ENCODE measurements at regions not wholly inside any gene's neighbourhood (a gene's known extent, or its start where the extent isn't known, plus 50 kb on each side); places are given as distances from the start of the nearest gene placed in this dataset.

DNA sequence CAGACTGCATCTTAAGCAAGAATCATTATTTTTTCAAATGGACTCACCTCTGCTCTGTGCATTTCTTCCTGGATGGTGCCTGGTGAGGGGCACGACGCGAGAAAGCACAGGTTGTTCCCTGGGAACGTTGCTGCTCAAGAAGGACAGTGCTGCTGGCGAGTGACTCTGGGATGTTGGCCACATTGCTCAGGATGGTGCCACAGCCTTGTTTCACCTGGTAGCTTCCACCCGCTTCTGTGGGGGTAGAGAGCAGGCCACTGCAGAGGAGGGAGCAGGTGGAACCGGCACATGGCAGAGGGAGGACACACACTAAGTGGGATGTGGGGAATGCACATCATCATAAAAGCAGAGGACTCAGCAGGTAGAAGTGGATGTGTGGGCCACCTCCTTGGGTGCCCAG is 444.7 kb downstream of the TCERG1L start:
- no peaks in the 10 kb centered on the region for H3K36me3 Mint-ChIP-seq (ENCODE audit: low read depth)
- no peak overlapping the region for H3K4me3 Mint-ChIP-seq
- TF ChIP-seq, protein P1, sequence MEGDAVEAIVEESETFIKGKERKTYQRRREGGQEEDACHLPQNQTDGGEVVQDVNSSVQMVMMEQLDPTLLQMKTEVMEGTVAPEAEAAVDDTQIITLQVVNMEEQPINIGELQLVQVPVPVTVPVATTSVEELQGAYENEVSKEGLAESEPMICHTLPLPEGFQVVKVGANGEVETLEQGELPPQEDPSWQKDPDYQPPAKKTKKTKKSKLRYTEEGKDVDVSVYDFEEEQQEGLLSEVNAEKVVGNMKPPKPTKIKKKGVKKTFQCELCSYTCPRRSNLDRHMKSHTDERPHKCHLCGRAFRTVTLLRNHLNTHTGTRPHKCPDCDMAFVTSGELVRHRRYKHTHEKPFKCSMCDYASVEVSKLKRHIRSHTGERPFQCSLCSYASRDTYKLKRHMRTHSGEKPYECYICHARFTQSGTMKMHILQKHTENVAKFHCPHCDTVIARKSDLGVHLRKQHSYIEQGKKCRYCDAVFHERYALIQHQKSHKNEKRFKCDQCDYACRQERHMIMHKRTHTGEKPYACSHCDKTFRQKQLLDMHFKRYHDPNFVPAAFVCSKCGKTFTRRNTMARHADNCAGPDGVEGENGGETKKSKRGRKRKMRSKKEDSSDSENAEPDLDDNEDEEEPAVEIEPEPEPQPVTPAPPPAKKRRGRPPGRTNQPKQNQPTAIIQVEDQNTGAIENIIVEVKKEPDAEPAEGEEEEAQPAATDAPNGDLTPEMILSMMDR (conservative IDR thresholded peaks at IDR 0.05) = no peak
- no peaks in the 10 kb centered on the region for H3K4me1 Mint-ChIP-seq
- H3K9me3 Mint-ChIP-seq = peaks cover under 1% of the 10 kb centered on the region
- no peak for DNase-seq (ENCODE audit: low read depth, low spot score)
- peaks cover 9% of the 10 kb centered on the region for H3K27me3 Mint-ChIP-seq (ENCODE audit: low read depth)
- no peak overlapping the region for H3K27ac Mint-ChIP-seq (ENCODE audit: unreplicated experiment)

DNA sequence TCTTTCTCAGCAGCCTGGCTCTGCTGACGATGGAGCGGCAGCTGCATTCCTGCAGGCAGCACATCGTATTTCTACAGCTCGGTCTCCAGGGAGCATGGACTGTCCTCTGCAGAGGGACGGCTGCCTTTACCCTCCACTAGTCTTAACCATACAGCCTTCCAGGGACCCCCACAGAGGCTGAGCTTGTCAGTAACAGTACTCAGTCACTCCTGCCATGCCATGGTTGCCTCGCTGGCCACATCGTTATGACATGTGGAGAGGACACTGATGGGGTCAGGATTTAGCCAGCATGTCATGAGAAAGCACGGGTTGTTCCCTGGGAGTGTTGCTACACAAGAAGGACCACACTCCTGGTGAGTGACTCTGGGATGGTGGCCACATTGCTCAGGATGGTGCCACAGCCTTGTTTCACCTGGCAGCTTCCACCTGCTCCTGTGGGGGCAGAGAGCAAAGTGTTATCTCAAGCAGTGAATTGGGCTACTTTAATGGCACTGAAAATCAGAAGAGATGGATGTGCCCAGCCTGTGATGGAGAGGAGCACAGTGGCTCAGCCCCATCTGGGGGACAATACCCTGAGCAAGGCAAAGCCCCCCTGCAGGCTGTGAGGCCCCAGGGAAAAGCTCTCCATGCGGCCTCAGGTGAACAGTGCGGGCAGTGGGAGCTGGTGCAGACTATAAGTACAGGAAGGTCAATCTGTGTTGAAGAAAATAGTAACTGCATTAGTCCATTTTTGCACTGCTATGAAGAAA is 443.9 kb downstream of the TCERG1L start:
- Mint-ChIP-seq H3K4me1 (no peaks in the 10 kb centered on the region), H3K27ac (ENCODE audit: unreplicated experiment) (no peak overlapping the region), H3K4me3 (no peak overlapping the region), H3K36me3 (ENCODE audit: low read depth) (no peaks in the 10 kb centered on the region), H3K9me3 (peaks cover 3% of the 10 kb centered on the region), H3K27me3 (ENCODE audit: low read depth) (peaks cover 12% of the 10 kb centered on the region)
- DNase-seq (ENCODE audit: low read depth, low spot score) = no peak
- TF ChIP-seq, protein P1 (conservative IDR thresholded peaks at IDR 0.05) = no peak

DNA sequence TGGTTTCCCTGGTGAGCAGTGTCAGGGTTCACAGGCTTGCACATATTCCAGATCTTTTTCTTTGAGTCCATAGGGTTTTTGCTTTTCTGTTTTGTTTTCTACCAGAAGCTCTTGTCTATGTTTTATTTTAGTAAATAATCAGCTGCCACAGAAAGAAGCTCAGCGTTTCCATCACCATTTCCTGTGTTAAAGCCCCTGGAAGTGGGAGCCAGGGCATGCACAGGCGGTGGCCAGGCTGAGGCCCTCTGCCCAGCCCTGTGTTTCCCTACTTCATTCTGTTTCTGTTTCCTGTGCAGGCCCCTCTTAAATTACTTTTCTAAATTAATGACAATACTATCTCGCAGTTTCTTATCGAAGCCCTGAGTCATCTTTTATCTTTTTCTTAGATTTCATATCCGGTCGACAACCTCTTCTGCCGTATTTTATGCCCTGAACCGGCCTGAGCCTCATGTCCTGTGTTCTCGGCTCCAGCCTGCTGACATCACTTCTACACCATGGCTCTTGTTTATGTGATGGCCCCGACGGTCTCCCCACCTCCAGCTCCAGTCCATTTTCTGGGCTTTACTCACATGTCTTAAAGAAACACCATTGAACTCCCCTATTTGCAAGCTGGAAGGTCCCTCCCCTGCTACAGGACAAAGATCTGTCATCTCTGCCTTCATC is 442.2 kb downstream of the TCERG1L start:
- Mint-ChIP-seq H3K27me3 (ENCODE audit: low read depth) (peaks cover 14% of the 10 kb centered on the region), H3K4me1 (no peaks in the 10 kb centered on the region), H3K36me3 (ENCODE audit: low read depth) (no peaks in the 10 kb centered on the region), H3K4me3 (no peak overlapping the region), H3K27ac (ENCODE audit: unreplicated experiment) (no peak overlapping the region), H3K9me3 (peaks cover 3% of the 10 kb centered on the region)
- TF ChIP-seq, protein P1 (conservative IDR thresholded peaks at IDR 0.05) = no peak
- no peak for DNase-seq (ENCODE audit: low read depth, low spot score)

DNA sequence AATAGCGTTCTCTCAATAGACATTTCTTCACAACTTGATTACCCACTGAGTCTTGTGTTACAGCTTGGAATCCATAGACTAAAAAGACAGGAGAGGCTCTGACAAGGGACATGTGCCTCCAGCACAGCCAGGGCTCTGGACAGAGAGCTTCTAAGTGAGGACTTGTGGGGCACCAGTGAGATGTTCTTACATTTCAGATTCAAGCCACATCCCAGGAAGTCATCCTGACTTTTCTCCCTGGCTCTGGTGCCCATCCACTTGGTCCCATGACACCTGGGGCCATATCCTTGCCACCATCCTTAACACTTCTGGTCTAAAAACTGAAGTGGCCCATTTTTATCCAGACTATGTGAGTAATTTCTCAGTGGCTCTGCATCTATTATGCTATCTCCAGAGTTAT is 440.1 kb downstream of the TCERG1L start:
- DNase-seq (ENCODE audit: low read depth, low spot score) = no peak
- H3K4me1 Mint-ChIP-seq = no peaks in the 10 kb centered on the region
- H3K27me3 Mint-ChIP-seq (ENCODE audit: low read depth) = peaks cover 19% of the 10 kb centered on the region
- H3K36me3 Mint-ChIP-seq (ENCODE audit: low read depth) = no peaks in the 10 kb centered on the region
- peaks cover 3% of the 10 kb centered on the region for H3K9me3 Mint-ChIP-seq
- no peak overlapping the region for H3K27ac Mint-ChIP-seq (ENCODE audit: unreplicated experiment)
- H3K4me3 Mint-ChIP-seq = no peak overlapping the region
- TF ChIP-seq, protein P1 (conservative IDR thresholded peaks at IDR 0.05) = no peak

DNA sequence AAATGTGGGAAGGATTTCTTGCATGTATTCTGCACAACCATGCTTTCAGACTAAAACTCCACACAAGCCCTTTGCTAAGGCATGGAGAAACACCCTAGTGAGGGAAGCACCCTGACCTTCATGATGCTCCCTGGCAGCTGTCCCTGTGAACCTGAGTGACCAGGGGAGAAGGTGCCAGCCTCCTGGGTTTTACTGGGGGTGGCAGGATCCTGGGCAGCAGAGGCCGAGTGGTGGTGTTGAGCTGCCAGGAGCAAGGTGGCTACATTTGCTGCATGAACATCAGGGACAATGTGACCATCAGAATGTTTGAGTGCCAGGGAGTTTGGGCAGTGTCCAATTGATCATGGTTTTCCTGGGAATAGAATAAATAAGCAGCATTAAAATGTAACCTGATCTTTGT is 437.9 kb downstream of the TCERG1L start:
- Mint-ChIP-seq H3K9me3 (peaks cover 3% of the 10 kb centered on the region), H3K27me3 (ENCODE audit: low read depth) (peaks cover 19% of the 10 kb centered on the region), H3K36me3 (ENCODE audit: low read depth) (no peaks in the 10 kb centered on the region), H3K4me3 (no peak overlapping the region), H3K4me1 (no peaks in the 10 kb centered on the region), H3K27ac (ENCODE audit: unreplicated experiment) (no peak overlapping the region)
- DNase-seq (ENCODE audit: low read depth, low spot score) = no peak
- TF ChIP-seq, protein P1 (conservative IDR thresholded peaks at IDR 0.05) = no peak

All from neural crest cell (in vitro differentiated cells).